OCI-LY3 (cell line): ENCODE measurements at regions not wholly inside any gene's neighbourhood (a gene's known extent, or its start where the extent isn't known, plus 50 kb on each side); places are given as distances from the start of the nearest gene placed in this dataset.

ENCODE experiments used
- H2AFZ ChIP-seq: fragments of 200-600, 300-600 bp; shearing (Covaris generic); 2 replicates; pipeline ENCODE4 v1.6.0; 2014; ENCODE audit warnings: antibody characterized with exemption, low read depth, low read length
- H3K27ac ChIP-seq: fragments of 200-600, 300-600 bp; sonication (generic); 2 replicates; pipeline ENCODE4 v1.5.1; 2014; ENCODE audit warnings: mild to moderate bottlenecking, low read length, moderate library complexity, mixed read lengths
- H3K27me3 ChIP-seq: fragments of 200-600, 300-600 bp; sonication (generic); 2 replicates; pipeline ENCODE4 v1.6.1; 2014; ENCODE audit warnings: low read depth, low read length, mixed read lengths
- H3K36me3 ChIP-seq: fragments of 200-600, 300-600 bp; sonication (generic); replicated peaks from 2 replicates; pipeline ENCODE3; 2014; ENCODE audit warnings: low read depth, low read length, mixed read lengths
- H3K4me1 ChIP-seq: fragments of 300-600, 200-600 bp; sonication (generic); 2 replicates; pipeline ENCODE4 v1.6.1; 2014; ENCODE audit warnings: low read length, mixed read lengths
- H3K4me2 ChIP-seq: fragments of 200-600, 300-600 bp; sonication (generic); 2 replicates; pipeline ENCODE4 v1.6.1; 2014; ENCODE audit warnings: low read length, mixed read lengths
- H3K4me3 ChIP-seq: fragments of 300-600, 200-600 bp; sonication (generic); 2 replicates; pipeline ENCODE4 v1.5.1; 2014; ENCODE audit warnings: antibody characterized with exemption, mild to moderate bottlenecking, low read length, moderate library complexity
- H3K79me2 ChIP-seq: fragments of 300-600, 200-600 bp; shearing (Covaris generic); 2 replicates; pipeline ENCODE4 v1.6.1; 2014; ENCODE audit warnings: mild to moderate bottlenecking, low read length, mixed read lengths
- H3K9ac ChIP-seq: fragments of 300-600, 200-600 bp; shearing (Covaris generic); 2 replicates; pipeline ENCODE4 v1.6.0; 2014; ENCODE audit warnings: mild to moderate bottlenecking, low read length, moderate library complexity
- H3K9me3 ChIP-seq: fragments of 200-600, 300-600 bp; shearing (Covaris generic); 2 replicates; pipeline ENCODE4 v1.6.1; 2014; ENCODE audit warnings: low read length, mixed read lengths; ENCODE audit not compliant: insufficient read depth
- H4K20me1 ChIP-seq: fragments of 200-600, 300-600 bp; sonication (generic); 2 replicates; pipeline ENCODE4 v1.6.1; 2016; ENCODE audit warnings: low read length, mixed read lengths; ENCODE audit not compliant: insufficient read depth
- EZH2phosphoT487 ChIP-seq: fragments of 200-600 bp; shearing (Covaris generic); IDR thresholded peaks from 2 replicates; pipeline ENCODE4 v1.6.1; 2018; ENCODE audit warnings: antibody characterized with exemption, mixed run types, low read depth
- TF ChIP-seq, protein P1 (sequence below): fragments of 200-600, 300-600 bp; sonication (generic); IDR thresholded peaks from 2 replicates; pipeline ENCODE4 v1.5.1; 2014; ENCODE audit warnings: antibody characterized with exemption, low read length, low read depth

DNA sequence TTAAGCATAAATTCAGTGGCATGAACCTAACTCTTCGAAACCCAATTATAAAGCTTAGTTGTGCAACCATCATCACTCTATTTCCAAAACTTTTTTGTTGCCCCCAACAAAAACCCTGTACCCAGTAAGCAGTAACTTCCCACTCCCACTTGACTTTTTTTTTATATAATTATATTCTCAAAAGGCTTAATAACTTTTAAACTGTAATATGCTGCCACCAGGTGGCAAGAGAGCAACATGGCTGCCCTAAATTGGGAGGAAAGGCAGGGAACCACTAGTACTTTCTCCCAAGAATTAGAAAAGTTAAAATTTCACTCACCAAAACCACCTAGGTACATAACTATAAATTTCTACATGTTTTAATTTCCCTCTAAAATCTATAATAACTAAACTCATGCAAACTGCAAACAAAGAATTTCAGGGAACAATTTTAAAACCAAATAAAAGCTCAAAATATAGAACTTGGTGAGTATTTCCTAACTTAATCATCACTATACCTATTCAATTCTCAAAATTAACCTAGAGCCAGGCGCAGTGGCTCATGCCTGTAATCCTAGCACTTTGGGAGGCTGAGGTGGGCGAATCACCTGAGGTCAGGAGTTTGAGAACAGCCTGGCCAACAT, 50.2 kb upstream of the RNF38 start:
- H3K4me2 ChIP-seq: no peak overlapping the region
- H3K27ac ChIP-seq: no peak overlapping the region
- H4K20me1 ChIP-seq: peaks cover 29% of the 10 kb centered on the region
- H3K27me3 ChIP-seq: no peaks in the 10 kb centered on the region
- no peak overlapping the region for H3K9ac ChIP-seq
- no peak for TF ChIP-seq EZH2phosphoT487
- TF ChIP-seq, protein P1, sequence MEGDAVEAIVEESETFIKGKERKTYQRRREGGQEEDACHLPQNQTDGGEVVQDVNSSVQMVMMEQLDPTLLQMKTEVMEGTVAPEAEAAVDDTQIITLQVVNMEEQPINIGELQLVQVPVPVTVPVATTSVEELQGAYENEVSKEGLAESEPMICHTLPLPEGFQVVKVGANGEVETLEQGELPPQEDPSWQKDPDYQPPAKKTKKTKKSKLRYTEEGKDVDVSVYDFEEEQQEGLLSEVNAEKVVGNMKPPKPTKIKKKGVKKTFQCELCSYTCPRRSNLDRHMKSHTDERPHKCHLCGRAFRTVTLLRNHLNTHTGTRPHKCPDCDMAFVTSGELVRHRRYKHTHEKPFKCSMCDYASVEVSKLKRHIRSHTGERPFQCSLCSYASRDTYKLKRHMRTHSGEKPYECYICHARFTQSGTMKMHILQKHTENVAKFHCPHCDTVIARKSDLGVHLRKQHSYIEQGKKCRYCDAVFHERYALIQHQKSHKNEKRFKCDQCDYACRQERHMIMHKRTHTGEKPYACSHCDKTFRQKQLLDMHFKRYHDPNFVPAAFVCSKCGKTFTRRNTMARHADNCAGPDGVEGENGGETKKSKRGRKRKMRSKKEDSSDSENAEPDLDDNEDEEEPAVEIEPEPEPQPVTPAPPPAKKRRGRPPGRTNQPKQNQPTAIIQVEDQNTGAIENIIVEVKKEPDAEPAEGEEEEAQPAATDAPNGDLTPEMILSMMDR: peak; percentile 61
- no peaks in the 10 kb centered on the region for H3K36me3 ChIP-seq
- no peaks in the 10 kb centered on the region for H3K9me3 ChIP-seq
- H3K79me2 ChIP-seq: peaks cover 27% of the 10 kb centered on the region
- H3K4me1 ChIP-seq: no peaks in the 10 kb centered on the region
- no peak overlapping the region for H2AFZ ChIP-seq
- no peak overlapping the region for H3K4me3 ChIP-seq
